ENCODE measurements at regions not wholly inside any gene's neighbourhood (a gene's known extent, or its start where the extent isn't known, plus 50 kb on each side); places are given as distances from the start of the nearest gene placed in this dataset.
"Not testable (repeated sequence)": the region's sequence is repeated elsewhere in the genome, so short reads cannot be mapped to it uniquely, and the experiment has no call there.

- H3K4me3 ChIP-seq (ENCODE audit: low read depth, low read length, poor library complexity, severe bottlenecking) = no peak overlapping the region
- ChIA-PET POLR2A (ENCODE audit: low non-redundant PET) (no interaction called here), CTCF (no interaction called here)
- no peak for TF ChIP-seq CTCF (conservative IDR thresholded peaks at IDR 0.05; ENCODE audit: low read depth, low read length)
- no peak for TF ChIP-seq EZH2 (IDR thresholded peaks at IDR 0.05; ENCODE audit: borderline replicate concordance, low read depth, low read length, poor library complexity, severe bottlenecking)
- no peaks in the 10 kb centered on the region for H3K36me3 ChIP-seq (ENCODE audit: insufficient read depth, low read length, poor library complexity, severe bottlenecking)
- no peaks in the 10 kb centered on the region for H3K9me3 ChIP-seq (ENCODE audit: low read depth, low read length, poor library complexity, severe bottlenecking)
- no peak overlapping the region for H3K27ac ChIP-seq (ENCODE audit: low read depth, low read length, poor library complexity, severe bottlenecking)
- DNase-seq (ENCODE audit: low spot score) = peak; percentile 62
- no peaks in the 10 kb centered on the region for H3K27me3 ChIP-seq (replicated peaks; ENCODE audit: insufficient read depth, low read depth, low read length, poor library complexity)
- BruUV-seq (replicated peaks) = no TSS peak
- no peaks in the 10 kb centered on the region for H3K4me1 ChIP-seq (ENCODE audit: insufficient read depth, low read length, poor library complexity, severe bottlenecking)
- intact Hi-C loops (cut with micrococcal nuclease; ENCODE audit: unreplicated experiment) = no loop called here
Observed at GRCh38 chr13:28574617-28575142, 79.8 kb upstream of the FLT1 start.

- no peaks in the 10 kb centered on the region for H3K9me3 ChIP-seq (ENCODE audit: low read depth, low read length, poor library complexity, severe bottlenecking)
- no peaks in the 10 kb centered on the region for H3K36me3 ChIP-seq (ENCODE audit: insufficient read depth, low read length, poor library complexity, severe bottlenecking)
- CTCF ChIA-PET = no interaction called here
- H3K4me1 ChIP-seq (ENCODE audit: insufficient read depth, low read length, poor library complexity, severe bottlenecking) = no peaks in the 10 kb centered on the region
- intact Hi-C loops (cut with micrococcal nuclease; ENCODE audit: unreplicated experiment) = no loop called here
- POLR2A ChIA-PET (ENCODE audit: low non-redundant PET) = no interaction called here
- H3K27ac ChIP-seq (ENCODE audit: low read depth, low read length, poor library complexity, severe bottlenecking) = no peak overlapping the region
- H3K27me3 ChIP-seq (replicated peaks; ENCODE audit: insufficient read depth, low read depth, low read length, poor library complexity) = no peaks in the 10 kb centered on the region
- BruUV-seq (replicated peaks) = no TSS peak
- TF ChIP-seq CTCF (conservative IDR thresholded peaks at IDR 0.05; ENCODE audit: low read depth, low read length) = no peak
- DNase-seq (ENCODE audit: low spot score) = no peak
- no peak overlapping the region for H3K4me3 ChIP-seq (ENCODE audit: low read depth, low read length, poor library complexity, severe bottlenecking)
Observed at GRCh38 chr13:28573595-28574373, 78.9 kb upstream of the FLT1 start.

- H3K4me3 ChIP-seq (ENCODE audit: low read depth, low read length, poor library complexity, severe bottlenecking) = no peak overlapping the region
- TF ChIP-seq CTCF (conservative IDR thresholded peaks at IDR 0.05; ENCODE audit: low read depth, low read length) = no peak
- no peak for TF ChIP-seq EZH2 (IDR thresholded peaks at IDR 0.05; ENCODE audit: borderline replicate concordance, low read depth, low read length, poor library complexity, severe bottlenecking)
- intact Hi-C loops (cut with micrococcal nuclease; ENCODE audit: unreplicated experiment) = no loop called here
- no peak overlapping the region for H3K27ac ChIP-seq (ENCODE audit: low read depth, low read length, poor library complexity, severe bottlenecking)
- POLR2A ChIA-PET (ENCODE audit: low non-redundant PET) = no interaction called here
- CTCF ChIA-PET = no interaction called here
- no peaks in the 10 kb centered on the region for H3K36me3 ChIP-seq (ENCODE audit: insufficient read depth, low read length, poor library complexity, severe bottlenecking)
- H3K4me1 ChIP-seq (ENCODE audit: insufficient read depth, low read length, poor library complexity, severe bottlenecking) = no peaks in the 10 kb centered on the region
- H3K27me3 ChIP-seq (replicated peaks; ENCODE audit: insufficient read depth, low read depth, low read length, poor library complexity) = no peaks in the 10 kb centered on the region
- no peak for DNase-seq (ENCODE audit: low spot score)
- no peaks in the 10 kb centered on the region for H3K9me3 ChIP-seq (ENCODE audit: low read depth, low read length, poor library complexity, severe bottlenecking)
- BruUV-seq (replicated peaks) = no TSS peak
Observed at GRCh38 chr13:28572871-28573270, 77.9 kb upstream of the FLT1 start.

- CTCF ChIA-PET = not testable (repeated sequence)
Observed at GRCh38 chr13:28570356-28570755, 75.4 kb upstream of the FLT1 start.

More at GRCh38 chr13:28570356-28570755, 75.4 kb upstream of the FLT1 start:
- H3K4me3 ChIP-seq (ENCODE audit: low read depth, low read length, poor library complexity, severe bottlenecking); DNase-seq (ENCODE audit: low spot score); H3K27me3 ChIP-seq (replicated peaks; ENCODE audit: insufficient read depth, low read depth, low read length, poor library complexity); POLR2A ChIA-PET (ENCODE audit: low non-redundant PET); intact Hi-C loops (cut with micrococcal nuclease; ENCODE audit: unreplicated experiment); H3K9me3 ChIP-seq (ENCODE audit: low read depth, low read length, poor library complexity, severe bottlenecking); H3K4me1 ChIP-seq (ENCODE audit: insufficient read depth, low read length, poor library complexity, severe bottlenecking); H3K36me3 ChIP-seq (ENCODE audit: insufficient read depth, low read length, poor library complexity, severe bottlenecking); BruUV-seq (replicated peaks); H3K27ac ChIP-seq (ENCODE audit: low read depth, low read length, poor library complexity, severe bottlenecking): not testable (repeated sequence)

All from A673 (cell line).